Germinal center (tissue), 1 donor: ENCODE measurements at regions not wholly inside any gene's neighbourhood (a gene's known extent, or its start where the extent isn't known, plus 50 kb on each side); places are given as distances from the start of the nearest gene placed in this dataset.

ENCODE experiments used
- DNase-seq: peaks from one replicate; pipeline ENCODE4 v3.0.0; 2012; ENCODE audit warnings: mixed read lengths, low spot score

DNA sequence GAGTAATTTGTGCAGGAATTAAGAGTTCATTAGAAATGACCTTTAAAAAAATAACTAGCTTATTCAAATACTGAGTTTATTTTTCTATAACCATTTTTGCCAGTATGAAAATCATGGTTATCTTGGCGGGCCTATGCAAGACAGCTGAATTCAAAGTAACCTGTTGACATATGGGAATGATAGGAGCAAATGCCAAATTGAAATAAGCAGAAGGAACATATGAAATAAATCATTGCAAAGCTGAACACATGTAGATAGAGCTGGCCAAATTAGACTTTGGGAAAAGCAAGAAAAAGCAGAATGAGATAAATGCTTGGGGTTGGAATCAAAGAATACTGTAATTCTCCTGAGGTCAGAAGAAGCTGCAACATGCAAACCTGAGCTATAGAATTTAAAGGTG lies 372.5 kb downstream of the ADAMTS20 start:
- DNase-seq, result no peak

DNA sequence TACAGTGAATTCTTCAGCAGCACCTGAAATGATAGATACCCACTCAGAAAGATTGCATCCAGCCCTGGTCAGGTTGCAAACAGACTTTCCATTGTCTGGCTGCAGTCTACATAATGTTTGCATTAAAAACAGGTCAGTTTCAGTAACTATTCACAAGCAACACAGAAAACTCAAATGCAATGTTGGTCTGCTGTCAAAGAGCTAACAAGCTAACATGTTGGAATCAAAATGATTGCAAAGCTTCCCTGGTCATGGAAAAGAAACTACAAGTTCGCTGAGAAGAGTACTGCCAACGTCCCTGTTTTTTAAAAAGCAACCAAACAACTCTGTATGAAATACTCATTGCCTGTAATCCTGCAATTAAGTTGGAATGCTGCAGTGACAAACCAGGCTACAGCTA lies 374.7 kb downstream of the ADAMTS20 start:
- DNase-seq, result no peak

DNA sequence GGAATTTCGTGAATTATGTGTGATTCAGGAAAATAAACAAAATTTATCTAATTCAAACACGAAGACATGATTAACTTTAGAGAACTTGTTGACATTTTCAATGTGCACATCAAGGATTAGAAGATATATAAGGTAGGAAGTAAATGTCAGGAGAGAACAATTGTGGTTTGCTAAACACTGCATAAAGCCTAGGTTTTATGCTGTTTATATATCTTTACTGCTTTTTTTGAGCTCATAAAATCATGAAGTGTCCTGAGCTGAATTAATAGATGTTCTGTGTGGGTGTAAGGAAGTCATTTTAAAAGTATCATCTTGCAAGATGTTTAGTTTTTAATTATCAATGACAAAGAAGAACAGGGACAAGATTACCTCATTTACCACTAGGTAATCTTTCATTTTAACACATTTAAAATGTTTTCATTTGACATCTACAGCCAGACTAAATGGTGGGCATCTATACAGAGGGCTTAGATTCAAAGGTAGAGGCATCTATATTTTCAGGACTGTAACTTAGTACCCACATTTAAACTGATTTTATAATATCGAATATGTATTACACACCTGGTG lies 382.8 kb downstream of the ADAMTS20 start:
- no peak for DNase-seq

DNA sequence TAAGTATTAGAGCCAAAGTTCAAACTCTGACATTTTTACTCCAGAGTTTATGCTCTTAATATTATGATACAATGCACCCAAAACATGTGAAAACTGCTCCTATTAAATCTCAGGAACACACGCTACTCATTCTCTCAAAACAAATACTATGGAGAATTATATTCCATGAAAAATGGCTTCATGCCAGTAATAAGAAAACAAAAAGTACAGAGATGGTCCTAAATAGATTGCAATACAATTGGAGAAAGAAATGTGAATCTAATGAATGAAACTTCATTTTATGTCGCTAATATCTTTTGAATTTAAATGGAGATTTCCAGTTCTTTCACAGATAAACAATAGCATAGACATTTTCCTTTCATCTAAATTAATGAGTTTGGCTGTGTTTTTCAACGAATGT lies 384.3 kb downstream of the ADAMTS20 start:
- no peak for DNase-seq

DNA sequence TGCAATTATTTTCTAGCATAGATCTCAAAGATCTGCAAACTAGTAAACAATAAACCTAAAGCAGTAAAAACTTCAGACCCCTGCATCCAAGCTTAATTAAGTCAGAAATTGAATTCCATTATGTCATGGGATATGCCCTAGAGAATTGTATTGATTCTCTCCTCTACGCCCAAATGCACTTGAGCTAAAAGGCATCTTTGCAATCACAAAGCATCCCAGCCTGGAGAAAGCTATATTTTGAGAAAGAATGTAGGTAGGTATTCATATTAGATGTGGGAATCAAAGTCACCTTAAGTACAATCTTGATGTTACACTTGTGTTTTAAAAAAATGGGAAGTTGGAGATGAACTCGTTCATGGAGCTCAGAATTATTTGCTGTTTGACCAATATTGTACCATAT lies 386.7 kb downstream of the ADAMTS20 start:
- DNase-seq, result no peak

DNA sequence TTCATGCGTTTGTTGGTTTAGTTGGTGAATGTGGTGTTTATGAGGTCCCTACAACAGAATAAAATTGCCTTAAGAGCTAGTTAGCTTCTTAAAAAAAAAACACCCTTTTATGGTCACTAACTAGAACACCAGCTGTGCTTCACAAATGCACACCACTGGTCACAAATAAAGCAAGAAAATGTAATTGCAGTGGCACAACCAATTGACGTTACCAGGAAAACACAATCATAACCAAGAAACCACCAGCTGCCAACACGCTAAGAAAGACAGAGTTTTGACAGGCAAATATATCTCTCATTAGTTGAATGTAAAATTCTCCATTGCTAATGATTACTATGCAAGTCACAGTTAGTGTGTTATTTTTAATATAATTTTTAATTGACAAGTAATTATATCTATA lies 389.9 kb downstream of the ADAMTS20 start:
- DNase-seq, result no peak

DNA sequence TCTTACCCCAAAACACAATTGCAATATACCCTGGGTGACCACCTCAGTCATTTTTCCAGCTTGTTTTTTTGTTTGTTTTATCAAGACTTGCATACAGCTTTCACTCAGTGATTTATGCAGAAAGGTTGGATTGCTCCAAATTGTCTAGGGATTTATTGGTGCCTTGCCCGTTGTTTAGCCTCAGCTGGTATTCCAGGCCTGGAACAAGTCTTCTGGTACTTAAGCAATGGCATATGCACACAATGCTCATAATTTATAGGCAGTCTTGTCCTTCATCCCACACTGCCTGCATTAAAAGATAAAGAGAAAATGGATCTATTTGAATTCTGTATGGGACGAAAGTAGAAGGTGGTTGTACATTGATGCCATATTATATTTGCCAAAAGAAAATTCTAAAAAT lies 392.5 kb downstream of the ADAMTS20 start:
- no peak for DNase-seq

DNA sequence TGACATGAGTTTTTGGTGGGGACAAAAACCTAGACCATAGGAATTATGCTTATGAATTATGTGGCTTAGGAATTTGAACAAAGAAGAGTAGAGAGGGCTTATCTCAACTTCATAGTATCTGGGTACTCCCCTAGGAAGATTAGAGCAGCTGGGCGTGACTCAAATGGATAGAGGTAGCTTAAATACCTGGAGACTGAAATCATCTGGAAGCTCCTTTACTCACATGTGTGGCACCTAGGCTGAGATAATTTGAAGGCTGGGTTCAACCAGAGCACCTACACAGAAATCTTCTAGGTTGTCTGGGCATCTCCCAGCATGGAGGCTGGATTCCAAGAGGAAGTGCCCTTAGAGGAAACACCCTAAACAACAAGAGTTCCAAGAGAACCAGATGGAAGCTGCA lies 393.9 kb downstream of the ADAMTS20 start:
- DNase-seq, result no peak

DNA sequence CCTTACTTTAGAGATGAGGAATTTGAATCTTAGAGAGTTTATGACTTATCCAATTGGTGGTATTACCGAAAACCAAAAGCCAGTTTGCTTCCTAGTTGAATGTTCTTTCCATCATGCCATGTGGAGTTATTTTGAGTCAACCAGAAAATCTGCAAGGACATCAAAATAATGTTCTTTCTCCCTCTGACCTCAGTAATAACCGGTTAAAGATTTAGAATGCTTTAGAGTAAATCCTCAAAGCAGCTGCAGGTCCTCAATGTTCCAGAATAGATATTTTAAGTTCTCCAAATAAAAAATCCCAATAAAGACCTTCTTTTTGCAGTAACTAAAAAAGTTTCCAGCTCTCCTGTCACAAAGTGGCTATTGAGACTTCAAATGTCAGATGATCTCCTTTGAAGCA lies 396.6 kb downstream of the ADAMTS20 start:
- DNase-seq, result no peak

DNA sequence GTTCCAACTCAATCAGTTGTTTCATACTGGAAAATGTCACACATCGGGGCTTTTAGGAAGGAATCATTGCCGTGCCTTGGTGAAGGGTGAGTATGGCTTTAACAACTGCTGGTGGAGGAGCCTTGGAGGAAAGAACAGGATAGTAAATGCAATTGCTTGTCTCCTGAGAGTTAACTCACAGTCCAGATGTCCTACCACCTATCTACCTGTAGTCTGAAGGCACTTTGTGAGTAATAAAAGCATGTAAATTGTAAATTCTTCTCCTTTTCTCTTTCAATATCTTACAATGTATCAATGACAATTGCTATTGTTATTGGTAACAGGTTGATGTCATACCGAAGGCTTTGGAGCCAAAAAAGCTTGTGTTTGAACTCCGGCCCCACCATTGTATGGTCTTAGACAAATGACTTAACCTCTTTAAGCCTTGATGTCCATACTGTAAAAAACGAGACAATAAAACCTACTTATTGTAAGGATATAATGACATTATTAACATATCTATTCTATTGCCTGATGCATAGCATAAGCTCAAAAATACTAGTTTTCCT lies 397.4 kb downstream of the ADAMTS20 start:
- no peak for DNase-seq

DNA sequence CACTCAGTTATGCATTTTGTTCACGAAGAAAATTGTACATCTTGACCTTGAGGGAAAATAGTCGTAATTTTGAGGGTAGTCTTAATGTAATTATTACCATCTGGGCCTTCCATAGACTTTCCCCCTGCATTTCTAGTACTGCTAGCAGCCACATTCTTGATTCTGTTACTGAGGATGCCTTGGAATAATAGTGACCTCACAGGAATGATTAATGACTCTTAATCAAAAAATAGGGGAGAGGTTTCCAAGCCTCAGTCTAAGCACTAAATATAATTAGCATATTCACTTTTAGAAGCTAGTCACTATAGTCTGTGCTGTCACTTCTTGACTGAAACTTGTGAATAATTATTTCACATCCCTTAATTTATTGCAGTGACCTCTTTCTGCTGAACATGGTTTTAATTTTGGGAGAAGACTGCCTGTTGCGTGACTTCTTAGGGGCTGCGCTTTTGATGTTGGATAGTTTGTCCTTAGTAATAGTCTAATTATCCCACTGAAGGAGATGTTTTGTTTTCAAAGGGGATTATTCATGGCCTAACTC lies 400.5 kb downstream of the ADAMTS20 start:
- no peak for DNase-seq

DNA sequence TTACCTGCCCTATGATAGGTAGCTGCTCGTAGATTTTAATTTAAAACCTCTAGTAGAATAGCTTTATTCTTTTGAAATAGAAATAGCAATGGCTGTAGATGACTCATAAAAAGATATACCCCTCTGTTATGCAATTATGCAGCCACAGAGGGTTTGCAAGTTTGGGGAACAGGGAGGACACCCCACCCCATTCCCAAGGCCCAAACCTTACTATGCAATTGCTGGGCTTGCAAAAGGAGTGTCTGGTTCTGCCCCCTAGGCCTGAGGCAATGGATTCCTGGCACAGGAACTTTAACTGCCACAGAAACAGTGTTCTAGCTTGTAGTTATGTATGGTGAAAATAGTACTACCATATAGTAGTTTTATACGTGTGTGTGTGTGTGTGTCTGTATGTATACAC lies 403.3 kb downstream of the ADAMTS20 start:
- DNase-seq, result no peak

DNA sequence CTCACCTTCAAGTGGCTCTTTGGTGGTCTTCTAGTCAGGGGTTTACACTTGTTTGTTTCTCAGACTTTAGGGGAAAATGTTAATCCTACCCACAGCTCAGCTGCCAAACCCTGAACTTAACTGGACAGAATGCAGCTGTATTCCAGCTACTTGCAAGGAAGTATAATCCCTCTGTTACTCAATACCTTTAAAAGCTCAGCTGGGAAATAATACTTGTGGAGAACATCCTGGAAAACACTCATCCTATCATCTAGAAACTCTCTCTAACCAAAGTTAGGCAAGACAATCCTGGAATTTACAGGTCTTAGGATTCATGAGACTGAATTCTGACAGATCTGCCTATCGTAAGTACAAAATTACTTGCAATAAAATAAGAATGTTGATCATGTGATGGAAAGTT lies 404.1 kb downstream of the ADAMTS20 start:
- no peak for DNase-seq

DNA sequence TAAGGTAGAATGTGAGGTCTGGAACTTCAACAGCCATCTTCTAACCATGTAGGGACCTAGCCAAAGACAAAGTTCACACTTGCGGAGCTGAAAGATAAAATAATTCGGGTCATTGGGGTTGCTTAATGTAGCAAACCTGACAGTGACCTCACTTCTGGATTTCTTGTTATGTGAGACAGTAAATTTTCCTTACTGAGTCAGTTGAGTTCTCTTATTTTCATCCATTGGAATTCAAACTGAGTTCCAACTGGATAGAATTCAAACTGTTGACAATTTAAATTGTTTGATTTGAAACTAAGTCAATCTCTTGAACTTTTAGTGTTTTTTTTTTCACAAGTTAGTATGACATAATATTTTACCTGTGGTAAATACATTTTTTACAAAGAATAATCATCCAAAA lies 406.5 kb downstream of the ADAMTS20 start:
- DNase-seq, result no peak

DNA sequence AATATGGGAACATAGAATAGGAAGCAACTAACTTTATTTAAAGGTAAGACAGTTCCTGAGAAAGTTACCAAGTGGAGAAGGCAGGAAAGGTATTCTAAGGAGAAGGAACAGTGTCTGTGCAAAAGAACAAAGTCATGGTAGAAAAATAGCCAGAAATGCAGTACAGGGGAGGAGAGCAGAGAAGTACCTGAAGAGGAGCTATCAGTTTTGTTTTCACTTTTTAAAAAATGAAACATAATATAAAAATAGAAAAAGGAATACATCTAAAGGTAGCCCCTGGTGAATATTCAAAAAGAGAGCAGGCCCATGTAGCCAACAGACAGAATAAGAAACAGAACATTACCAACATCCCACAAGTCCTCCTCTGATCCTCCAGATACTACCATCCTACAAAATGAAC lies 408.7 kb downstream of the ADAMTS20 start:
- DNase-seq, result no peak

DNA sequence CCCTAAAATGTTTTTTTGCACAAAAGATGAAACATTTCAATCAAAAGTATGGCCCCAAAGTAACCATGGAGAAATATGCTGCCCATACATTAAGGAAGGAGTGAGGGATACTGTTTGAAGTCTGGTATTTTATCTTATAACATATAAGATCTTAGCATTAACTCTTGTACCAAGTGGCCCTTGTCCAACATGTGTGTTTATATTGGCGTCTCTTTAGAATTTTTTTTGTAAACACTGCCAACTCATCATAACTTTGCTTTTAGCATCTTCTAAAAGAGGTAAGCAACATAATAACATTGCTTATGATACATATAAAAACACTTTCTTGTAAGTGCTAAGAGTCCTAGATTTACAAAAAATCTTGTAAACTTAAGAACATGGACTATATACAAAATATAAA lies 419.7 kb downstream of the ADAMTS20 start:
- no peak for DNase-seq

DNA sequence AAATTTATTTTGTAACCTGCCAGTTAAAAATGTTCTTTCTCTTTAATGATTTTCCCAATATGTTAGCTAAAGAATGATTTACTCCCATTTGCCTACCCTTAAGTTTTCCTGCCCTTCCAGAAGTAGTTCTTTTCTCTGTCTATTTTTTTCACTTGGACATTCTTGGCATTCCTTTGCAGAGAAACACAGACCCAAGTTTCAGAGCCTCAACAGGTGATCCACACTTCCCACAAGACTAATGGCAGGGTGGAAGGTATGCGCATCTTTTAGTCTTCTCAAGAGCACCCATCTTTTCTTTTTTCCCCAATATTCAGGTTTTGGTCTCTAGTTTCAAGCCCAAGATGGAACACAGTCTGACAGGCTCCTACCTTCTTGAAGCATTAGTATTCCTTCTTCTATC lies 420.7 kb downstream of the ADAMTS20 start:
- DNase-seq, result no peak

DNA sequence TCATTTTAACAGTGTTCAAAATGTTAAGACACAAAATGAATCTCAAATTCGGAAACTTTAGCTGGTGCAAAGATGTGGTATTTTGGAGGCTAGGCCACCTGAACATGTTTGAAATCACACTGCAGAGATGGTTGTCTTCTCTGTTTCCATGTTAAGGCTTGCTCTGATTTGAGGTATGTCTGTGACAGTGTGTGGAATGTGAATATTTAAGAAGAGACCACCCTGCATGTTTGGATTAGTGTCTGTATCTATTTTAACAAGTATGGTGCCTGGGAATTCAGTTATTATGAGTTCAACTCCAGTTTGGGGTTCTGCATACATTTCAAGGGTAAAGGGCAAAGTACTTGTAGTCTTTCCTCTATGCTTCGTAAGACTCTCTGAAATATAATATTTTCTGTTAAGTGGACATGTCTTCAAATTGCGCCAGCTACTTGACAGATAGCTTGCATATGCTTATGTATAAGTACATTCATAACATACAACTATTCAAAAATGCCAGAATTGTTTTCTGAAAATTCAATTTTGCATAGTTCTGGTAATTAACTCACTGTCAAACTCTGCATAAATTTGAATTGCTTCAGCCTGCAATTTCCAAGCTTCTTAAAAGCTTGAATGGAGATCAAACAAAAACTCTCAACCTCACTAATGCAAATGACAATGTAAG lies 424.0 kb downstream of the ADAMTS20 start:
- no peak for DNase-seq

DNA sequence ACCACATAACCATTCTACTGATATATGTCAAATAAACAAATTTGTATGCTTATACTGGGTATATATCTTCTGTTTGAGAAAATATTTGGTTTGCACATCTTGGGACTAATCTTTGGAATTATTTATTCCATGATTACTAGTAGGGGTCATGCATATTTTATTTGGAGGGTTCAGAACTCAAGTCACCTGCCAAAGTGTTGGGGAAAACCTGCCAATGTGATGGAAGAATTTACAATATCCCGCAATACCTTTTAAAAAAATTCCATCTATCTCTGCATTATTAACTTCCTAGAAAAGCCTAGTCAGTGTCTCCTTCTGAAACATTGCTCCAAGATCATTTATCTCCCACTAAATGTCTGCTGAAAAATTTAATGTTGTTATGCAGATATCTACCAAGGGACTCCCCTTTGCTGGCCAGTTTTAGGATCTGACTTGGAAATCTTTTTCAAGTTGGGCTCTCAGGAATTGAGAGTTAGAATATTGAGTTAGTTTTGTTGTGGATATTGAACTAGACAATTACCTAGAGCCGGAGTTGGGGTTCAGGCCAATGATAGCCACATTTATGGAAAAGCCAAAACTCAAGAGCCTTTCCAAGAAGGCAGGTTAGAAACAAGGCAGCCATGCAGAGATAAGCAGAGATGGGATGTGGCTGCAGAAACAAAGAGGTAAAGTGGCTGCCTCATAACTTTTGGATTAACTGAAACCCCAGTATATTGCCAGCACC lies 425.2 kb downstream of the ADAMTS20 start:
- no peak for DNase-seq

DNA sequence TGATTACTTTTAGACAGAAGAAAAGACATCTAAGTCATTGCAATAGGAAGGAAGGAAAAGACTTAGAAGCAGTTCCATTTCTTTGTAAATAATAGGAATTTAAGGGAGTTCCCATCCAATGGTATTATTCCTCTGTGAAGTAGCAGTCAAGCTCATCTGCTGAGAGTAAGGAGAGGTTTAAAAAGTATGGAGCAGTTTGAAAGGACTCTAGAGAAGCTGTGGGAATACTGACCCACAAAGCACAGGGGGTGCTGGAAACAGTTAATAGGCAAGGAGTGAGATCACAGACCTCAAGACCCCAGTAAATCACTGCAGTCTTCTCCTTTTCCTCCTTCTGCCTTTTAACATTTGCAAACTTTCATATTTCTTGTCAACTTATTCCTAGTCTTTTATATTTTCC lies 428.5 kb downstream of the ADAMTS20 start:
- no peak for DNase-seq

DNA sequence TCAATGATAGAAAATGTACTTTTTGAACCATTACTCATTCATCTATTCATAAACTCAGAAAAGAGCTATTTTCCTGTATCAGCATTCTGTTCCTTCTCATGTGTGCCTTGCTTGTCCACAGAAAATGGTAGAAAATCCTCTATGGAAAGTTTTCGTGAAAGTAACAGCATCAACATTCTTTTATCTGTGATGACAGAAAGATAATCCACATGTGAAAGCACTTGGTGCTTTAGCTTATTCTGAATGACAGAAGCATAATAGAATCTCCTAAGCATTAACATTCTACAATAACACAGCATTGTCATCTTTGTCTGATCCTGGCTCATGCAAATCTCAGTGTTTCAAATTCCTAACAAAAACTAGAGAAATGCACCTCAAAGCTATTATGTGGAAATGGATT lies 431.9 kb downstream of the ADAMTS20 start:
- DNase-seq, result no peak

DNA sequence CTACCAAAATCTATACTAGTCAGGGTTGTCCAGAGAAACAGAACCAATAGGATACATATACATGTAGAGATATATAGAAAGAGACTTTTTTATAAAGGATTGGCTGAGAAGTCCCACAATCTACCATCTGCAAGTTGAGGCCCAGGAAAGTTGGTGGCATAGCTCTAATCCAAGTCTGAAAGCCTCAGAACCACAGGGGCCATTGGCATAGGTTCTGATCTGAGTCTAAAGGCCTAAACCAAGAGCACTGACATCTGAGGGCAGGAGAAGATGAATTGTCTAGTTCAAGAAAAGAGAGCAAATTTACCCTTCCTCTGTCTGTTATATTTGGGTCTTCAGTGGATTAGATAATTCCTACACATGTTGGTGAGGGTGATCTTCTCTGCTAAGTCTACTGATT lies 433.1 kb downstream of the ADAMTS20 start:
- no peak for DNase-seq

DNA sequence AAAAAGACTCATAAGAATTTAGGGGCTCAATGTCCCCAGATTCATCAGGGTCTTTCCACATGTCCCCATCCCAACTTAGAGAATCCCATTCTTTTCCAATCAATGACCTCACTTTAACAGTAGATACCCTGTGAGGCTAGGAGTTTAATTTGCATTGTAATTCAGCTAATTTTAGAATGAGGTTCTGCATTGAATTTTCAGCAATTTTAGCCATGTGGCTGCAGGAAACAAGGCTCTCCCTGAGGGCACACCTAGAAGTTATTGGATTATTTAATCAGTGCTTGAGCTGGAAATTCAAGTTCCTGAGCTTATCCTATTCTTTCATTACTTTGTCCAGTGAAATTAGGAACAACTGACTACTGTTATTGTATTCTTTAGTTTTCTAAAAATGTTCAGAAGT lies 433.8 kb downstream of the ADAMTS20 start:
- DNase-seq, result no peak
